Neural progenitor cell (in vitro differentiated cells): ENCODE measurements at regions not wholly inside any gene's neighbourhood (a gene's known extent, or its start where the extent isn't known, plus 50 kb on each side); places are given as distances from the start of the nearest gene placed in this dataset.
"Not testable (repeated sequence)": the region's sequence is repeated elsewhere in the genome, so short reads cannot be mapped to it uniquely, and the experiment has no call there.

ENCODE experiments used
- EZH2 ChIP-seq: fragments of 200-600 bp; sonication (generic); IDR thresholded peaks from 2 replicates; pipeline ENCODE4 v1.6.1; 2017; ENCODE audit warnings: antibody characterized with exemption, mild to moderate bottlenecking, moderate library complexity
- EZH2phosphoT487 ChIP-seq: fragments of 200-600 bp; sonication (generic); IDR thresholded peaks from 2 replicates; pipeline ENCODE4 v1.6.1; 2017; ENCODE audit warnings: antibody characterized with exemption
- TF ChIP-seq, protein P1 (sequence below): fragments of 200-600 bp; sonication (generic); IDR thresholded peaks from 2 replicates; pipeline ENCODE4 v1.5.1; 2017; ENCODE audit warnings: antibody characterized with exemption, mild to moderate bottlenecking

GRCh38 chr7:73205594-73205993 lies 103.0 kb downstream of the NSUN5 start:
- TF ChIP-seq, protein P1, sequence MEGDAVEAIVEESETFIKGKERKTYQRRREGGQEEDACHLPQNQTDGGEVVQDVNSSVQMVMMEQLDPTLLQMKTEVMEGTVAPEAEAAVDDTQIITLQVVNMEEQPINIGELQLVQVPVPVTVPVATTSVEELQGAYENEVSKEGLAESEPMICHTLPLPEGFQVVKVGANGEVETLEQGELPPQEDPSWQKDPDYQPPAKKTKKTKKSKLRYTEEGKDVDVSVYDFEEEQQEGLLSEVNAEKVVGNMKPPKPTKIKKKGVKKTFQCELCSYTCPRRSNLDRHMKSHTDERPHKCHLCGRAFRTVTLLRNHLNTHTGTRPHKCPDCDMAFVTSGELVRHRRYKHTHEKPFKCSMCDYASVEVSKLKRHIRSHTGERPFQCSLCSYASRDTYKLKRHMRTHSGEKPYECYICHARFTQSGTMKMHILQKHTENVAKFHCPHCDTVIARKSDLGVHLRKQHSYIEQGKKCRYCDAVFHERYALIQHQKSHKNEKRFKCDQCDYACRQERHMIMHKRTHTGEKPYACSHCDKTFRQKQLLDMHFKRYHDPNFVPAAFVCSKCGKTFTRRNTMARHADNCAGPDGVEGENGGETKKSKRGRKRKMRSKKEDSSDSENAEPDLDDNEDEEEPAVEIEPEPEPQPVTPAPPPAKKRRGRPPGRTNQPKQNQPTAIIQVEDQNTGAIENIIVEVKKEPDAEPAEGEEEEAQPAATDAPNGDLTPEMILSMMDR, result not testable (repeated sequence)
- TF ChIP-seq EZH2, EZH2phosphoT487: not testable (repeated sequence)
